ENCODE measurements at regions not wholly inside any gene's neighbourhood (a gene's known extent, or its start where the extent isn't known, plus 50 kb on each side); places are given as distances from the start of the nearest gene placed in this dataset.

- H3K4me1 Mint-ChIP-seq = no peaks in the 10 kb centered on the region
- H3K4me3 ChIP-seq (ENCODE audit: control extremely low read depth in 1 of 5, extremely low read depth in 1 of 5, insufficient read depth in 1 of 5, low read depth in 2 of 5, low read length in 4 of 5) = no peak overlapping the region
These were observed 440.2 kb downstream of the TRIB2 start for GRCh38 chr2:13156916-13157315.

GRCh38 chr2:13158466-13158865 is 441.7 kb downstream of the TRIB2 start:
- H3K9ac ChIP-seq (ENCODE audit: low read length) = no peak overlapping the region
- H3K27ac ChIP-seq (ENCODE audit: low read length in 2 of 2) = no peak overlapping the region
- no peak overlapping the region for H2AFZ ChIP-seq (ENCODE audit: insufficient read depth, low read depth, low read length, poor library complexity, severe bottlenecking)
- H3K9me3 ChIP-seq (ENCODE audit: control extremely low read depth in 1 of 3, control insufficient read depth in 2 of 3, insufficient read depth in 1 of 3, low read length in 2 of 3) = no peaks in the 10 kb centered on the region
- Mint-ChIP-seq H3K9me3 (ENCODE audit: insufficient read depth) (no peaks in the 10 kb centered on the region), H3K27me3 (peaks cover 10% of the 10 kb centered on the region), H3K4me3 (no peak overlapping the region), H3K4me1 (no peaks in the 10 kb centered on the region), H3K27ac (no peak overlapping the region)
- ChIA-PET POLR2A (no interaction called here), CTCF (no interaction called here)
- DNase-seq (no peak), ATAC-seq (ENCODE audit: low read depth) (no peak)
- no peaks in the 10 kb centered on the region for H4K20me1 ChIP-seq (ENCODE audit: control insufficient read depth, insufficient read depth, low read length, poor library complexity, severe bottlenecking)
- no peaks in the 10 kb centered on the region for H3K27me3 ChIP-seq (replicated peaks in 1 of 4; ENCODE audit: control extremely low read depth in 1 of 4, control insufficient read depth in 3 of 4, insufficient read depth in 4 of 4, low read length in 3 of 4)
- intact Hi-C loops (cut with micrococcal nuclease) = no loop called here
- no peaks in the 10 kb centered on the region for H3K79me2 ChIP-seq (ENCODE audit: control insufficient read depth, insufficient read depth, low read length)
- H3K36me3 ChIP-seq (replicated peaks in 1 of 2; ENCODE audit: control extremely low read depth in 1 of 2, control insufficient read depth in 1 of 2, extremely low read depth in 1 of 2, insufficient read depth in 2 of 2, low read length in 1 of 2) = no peaks in the 10 kb centered on the region
- H3K4me2 ChIP-seq (replicated peaks; ENCODE audit: low read depth, low read length, poor library complexity, severe bottlenecking) = no peak overlapping the region
- H3K4me3 ChIP-seq (ENCODE audit: control extremely low read depth in 1 of 5, extremely low read depth in 1 of 5, insufficient read depth in 1 of 5, low read depth in 2 of 5, low read length in 4 of 5) = no peak overlapping the region
- no peaks in the 10 kb centered on the region for H3K4me1 ChIP-seq (ENCODE audit: control insufficient read depth in 2 of 2, insufficient read depth in 2 of 2, low read length in 2 of 2)
- no peak for TF ChIP-seq CTCF (IDR thresholded peaks at IDR 0.05)
- TF ChIP-seq EZH2 (IDR thresholded peaks at IDR 0.05; ENCODE audit: borderline replicate concordance, insufficient read depth, low read depth, low read length, poor library complexity, severe bottlenecking) = no peak
- WGBS (ENCODE audit: insufficient coverage) = 72% methylated on average over 2 of the region's 3 CpGs

More at GRCh38 chr2:13156916-13157315, 440.2 kb downstream of the TRIB2 start:
- Histone ChIP-seq H3K4me1 (ENCODE audit: control insufficient read depth in 2 of 2, insufficient read depth in 2 of 2, low read length in 2 of 2) (no peaks in the 10 kb centered on the region), H4K20me1 (ENCODE audit: control insufficient read depth, insufficient read depth, low read length, poor library complexity, severe bottlenecking) (no peaks in the 10 kb centered on the region), H3K4me2 (replicated peaks; ENCODE audit: low read depth, low read length, poor library complexity, severe bottlenecking) (no peak overlapping the region), H3K79me2 (ENCODE audit: control insufficient read depth, insufficient read depth, low read length) (no peaks in the 10 kb centered on the region), H2AFZ (ENCODE audit: insufficient read depth, low read depth, low read length, poor library complexity, severe bottlenecking) (no peak overlapping the region), H3K9ac (ENCODE audit: low read length) (no peak overlapping the region), H3K27me3 (replicated peaks in 1 of 4; ENCODE audit: control extremely low read depth in 1 of 4, control insufficient read depth in 3 of 4, insufficient read depth in 4 of 4, low read length in 3 of 4) (no peaks in the 10 kb centered on the region), H3K36me3 (replicated peaks in 1 of 2; ENCODE audit: control extremely low read depth in 1 of 2, control insufficient read depth in 1 of 2, extremely low read depth in 1 of 2, insufficient read depth in 2 of 2, low read length in 1 of 2) (no peaks in the 10 kb centered on the region), H3K9me3 (ENCODE audit: control extremely low read depth in 1 of 3, control insufficient read depth in 2 of 3, insufficient read depth in 1 of 3, low read length in 2 of 3) (no peaks in the 10 kb centered on the region), H3K27ac (ENCODE audit: low read length in 2 of 2) (no peak overlapping the region)
- ChIA-PET POLR2A (no interaction called here), CTCF (no interaction called here)
- no peak for TF ChIP-seq EZH2 (IDR thresholded peaks at IDR 0.05; ENCODE audit: borderline replicate concordance, insufficient read depth, low read depth, low read length, poor library complexity, severe bottlenecking)
- TF ChIP-seq CTCF (IDR thresholded peaks at IDR 0.05) = no peak
- H3K9me3 Mint-ChIP-seq (ENCODE audit: insufficient read depth) = no peaks in the 10 kb centered on the region
- WGBS (ENCODE audit: insufficient coverage) = no CpG with 5 or more reads among the region's 2 CpGs
- peaks cover 8% of the 10 kb centered on the region for H3K27me3 Mint-ChIP-seq
- DNase-seq (no peak), ATAC-seq (ENCODE audit: low read depth) (no peak)
- H3K27ac Mint-ChIP-seq = no peak overlapping the region
- intact Hi-C loops (cut with micrococcal nuclease) = no loop called here
- no peak overlapping the region for H3K4me3 Mint-ChIP-seq

Measured in B cell (primary cell).